Fibroblast of lung (primary cell): ENCODE measurements at regions not wholly inside any gene's neighbourhood (a gene's known extent, or its start where the extent isn't known, plus 50 kb on each side); places are given as distances from the start of the nearest gene placed in this dataset.
"Not testable (repeated sequence)": the region's sequence is repeated elsewhere in the genome, so short reads cannot be mapped to it uniquely, and the experiment has no call there.

Experiments used
- DNase-seq, 2 donors: peaks; one replicate each; pipeline versions ENCODE4 v3.0.0 to v3.0.0-alpha.2; 2010; ENCODE audit warnings: low read depth in 2 of 2
- H2AFZ ChIP-seq: 2 replicates; pipeline ENCODE4 v1.5.1; 2012; ENCODE audit warnings: low read length, control low read depth, inconsistent platforms
- H3K27ac ChIP-seq: 2 replicates; pipeline ENCODE4 v1.5.1; 2011; ENCODE audit warnings: low read length, control low read depth; ENCODE audit not compliant: insufficient read depth
- H3K27me3 ChIP-seq: 2 replicates; pipeline ENCODE4 v1.5.1; 2011; ENCODE audit warnings: mild to moderate bottlenecking, low read length; ENCODE audit not compliant: control insufficient read depth, insufficient read depth
- H3K36me3 ChIP-seq: 2 replicates; pipeline ENCODE4 v1.5.1; 2011; ENCODE audit warnings: low read length; ENCODE audit not compliant: control insufficient read depth, insufficient read depth
- H3K4me1 ChIP-seq: 2 replicates; pipeline ENCODE4 v1.5.1; 2011; ENCODE audit warnings: low read length; ENCODE audit not compliant: control insufficient read depth, insufficient read depth; ENCODE audit errors: extremely low read depth
- H3K4me2 ChIP-seq: 2 replicates; pipeline ENCODE4 v1.5.1; 2011; ENCODE audit warnings: low read length, control low read depth; ENCODE audit not compliant: insufficient read depth; ENCODE audit errors: extremely low read depth
- H3K4me3 ChIP-seq, 4 experiments: fragments of 200-600 bp in 1 of 4; sonication (generic) in 1 of 4; replicated peaks in 1 of 4; 2 replicates each; pipeline ENCODE4 v1.5.1; 2011 to 2016; ENCODE audit warnings: low read length in 4 of 4, low read depth in 3 of 4, mild to moderate bottlenecking in 3 of 4, control low read depth in 2 of 4, inconsistent platforms in 1 of 4, mixed read lengths in 1 of 4; ENCODE audit not compliant: insufficient read depth in 1 of 4; ENCODE audit errors: control extremely low read depth in 1 of 4
- H3K79me2 ChIP-seq: 2 replicates; pipeline ENCODE4 v1.5.1; 2012; ENCODE audit warnings: mild to moderate bottlenecking, low read length, inconsistent platforms; ENCODE audit not compliant: control insufficient read depth, insufficient read depth
- H3K9ac ChIP-seq: 2 replicates; pipeline ENCODE4 v1.5.1; 2011; ENCODE audit warnings: mild to moderate bottlenecking, low read length, control low read depth; ENCODE audit not compliant: insufficient read depth
- H3K9me3 ChIP-seq: 2 replicates; pipeline ENCODE4 v1.5.1; 2012; ENCODE audit warnings: low read depth, low read length; ENCODE audit not compliant: control insufficient read depth, insufficient read depth
- H4K20me1 ChIP-seq: 2 replicates; pipeline ENCODE4 v1.5.1; 2011; ENCODE audit warnings: low read length; ENCODE audit not compliant: control insufficient read depth, insufficient read depth; ENCODE audit errors: extremely low read depth
- CTCF ChIP-seq, 2 donors: IDR thresholded peaks in 1 of 2; conservative IDR thresholded peaks in 1 of 2; 1 replicate in 1 of 2; 2 replicates in 1 of 2; pipeline ENCODE4 v1.5.1; 2011 to 2012; ENCODE audit warnings: low read length in 2 of 2, control low read depth in 1 of 2, inconsistent platforms in 1 of 2, low read depth in 1 of 2, mild to moderate bottlenecking in 1 of 2
- EZH2 ChIP-seq: IDR thresholded peaks from 2 replicates; pipeline ENCODE4 v1.5.1; 2012; ENCODE audit warnings: low read length, control low read depth, mild to moderate bottlenecking; ENCODE audit errors: missing control alignments

- Histone ChIP-seq H3K27me3 (no peaks in the 10 kb centered on the region), H3K4me3 (no peak overlapping the region), H3K9ac (no peak overlapping the region), H3K4me1 (peaks cover 6% of the 10 kb centered on the region), H3K36me3 (no peaks in the 10 kb centered on the region), H4K20me1 (no peaks in the 10 kb centered on the region), H3K27ac (no peak overlapping the region), H3K9me3 (no peaks in the 10 kb centered on the region), H3K79me2 (no peaks in the 10 kb centered on the region), H3K4me2 (no peak overlapping the region), H2AFZ (no peak overlapping the region)
- TF ChIP-seq EZH2 (no peak), CTCF (conservative IDR thresholded peaks at IDR 0.05 in 1 of 2, IDR thresholded peaks at IDR 0.05 in 1 of 2; ENCODE audit: low read depth in 1 of 2, low read length in 2 of 2) (no peak)
- DNase-seq: peak in 1 of 2 donors; percentile 53
Measured at GRCh38 chr17:37816950-37817349, 72.1 kb upstream of the HNF1B start.

DNA sequence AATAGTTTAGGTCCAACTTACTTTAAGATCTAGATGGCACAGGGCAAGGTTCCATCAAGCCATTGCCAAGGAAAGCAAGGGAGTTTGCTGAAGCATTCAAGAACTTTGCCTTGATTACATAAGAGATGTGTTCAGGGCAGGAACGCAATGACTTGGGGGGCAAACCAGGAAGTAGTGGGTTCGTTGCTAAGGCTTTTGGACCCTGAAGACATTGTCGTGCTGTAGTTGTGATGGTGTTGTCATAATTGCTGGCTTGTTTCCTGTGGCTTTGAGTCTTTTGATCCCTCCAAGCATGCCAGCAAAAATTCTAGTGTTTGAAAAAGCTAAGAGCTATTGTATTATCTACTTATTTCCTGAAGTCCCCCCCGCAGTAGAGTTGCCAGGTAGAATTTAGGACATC lies 70.7 kb upstream of the HNF1B start:
- DNase-seq: peak in 1 of 2 donors; percentile 18
- Histone ChIP-seq H3K9me3 (no peaks in the 10 kb centered on the region), H3K9ac (no peak overlapping the region), H3K36me3 (no peaks in the 10 kb centered on the region), H3K4me1 (peaks cover 6% of the 10 kb centered on the region), H3K4me2 (no peak overlapping the region), H3K79me2 (no peaks in the 10 kb centered on the region), H4K20me1 (no peaks in the 10 kb centered on the region), H2AFZ (no peak overlapping the region), H3K4me3 (no peak overlapping the region), H3K27me3 (no peaks in the 10 kb centered on the region), H3K27ac (no peak overlapping the region)
- no peak for TF ChIP-seq EZH2

DNA sequence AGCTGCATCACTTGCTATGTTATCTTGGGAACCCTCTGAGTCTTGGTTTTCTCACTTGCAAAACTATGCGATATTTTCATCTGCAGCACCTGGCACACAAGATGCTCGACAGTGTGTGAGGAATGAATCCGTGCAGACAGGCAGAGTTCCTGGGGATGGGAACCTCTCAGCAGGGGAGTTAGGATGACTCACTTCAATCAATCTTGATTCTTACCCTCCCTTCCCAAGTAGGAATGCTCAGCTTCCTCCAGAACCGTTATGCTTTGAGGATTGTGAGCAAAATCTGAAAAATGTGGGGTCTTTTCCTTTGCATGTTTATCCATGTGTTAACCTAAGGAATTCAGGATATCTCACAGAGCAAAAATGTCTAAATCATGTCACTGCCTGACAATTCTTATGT lies 68.9 kb upstream of the HNF1B start:
- no peak overlapping the region for H3K9ac ChIP-seq
- no peak overlapping the region for H3K4me2 ChIP-seq

GRCh38 chr17:37808846-37809245 lies 64.0 kb upstream of the HNF1B start:
- H3K79me2 ChIP-seq, H3K4me3 ChIP-seq, H3K27ac ChIP-seq, H3K4me1 ChIP-seq, H3K4me2 ChIP-seq, H3K36me3 ChIP-seq, H2AFZ ChIP-seq, H3K9me3 ChIP-seq, H4K20me1 ChIP-seq, H3K27me3 ChIP-seq, H3K9ac ChIP-seq: not testable (repeated sequence)
- peak in 1 of 2 donors; percentile 85 for DNase-seq

More for the DNA sequence above, 68.9 kb upstream of the HNF1B start:
- no peak overlapping the region for H2AFZ ChIP-seq
- no peak overlapping the region for H3K4me3 ChIP-seq
- DNase-seq: peak; percentile 42 to 100
- peaks cover 3% of the 10 kb centered on the region for H3K4me1 ChIP-seq
- no peaks in the 10 kb centered on the region for H3K9me3 ChIP-seq
- no peak for TF ChIP-seq CTCF (conservative IDR thresholded peaks at IDR 0.05 in 1 of 2, IDR thresholded peaks at IDR 0.05 in 1 of 2; ENCODE audit: low read depth in 1 of 2, low read length in 2 of 2)
- TF ChIP-seq EZH2: no peak
- H3K27ac ChIP-seq: no peak overlapping the region
- no peaks in the 10 kb centered on the region for H3K27me3 ChIP-seq
- no peaks in the 10 kb centered on the region for H4K20me1 ChIP-seq
- no peaks in the 10 kb centered on the region for H3K36me3 ChIP-seq
- H3K79me2 ChIP-seq: no peaks in the 10 kb centered on the region
